Uterus (tissue), 2 donors: ENCODE measurements at regions not wholly inside any gene's neighbourhood (a gene's known extent, or its start where the extent isn't known, plus 50 kb on each side); places are given as distances from the start of the nearest gene placed in this dataset.

Experiments
- CTCF ChIP-seq, 4 experiments: fragments of 200-600 bp in 2 of 4; fragments of 450-650 bp in 2 of 4; sonication (generic) in 2 of 4; IDR thresholded peaks; one replicate each; pipeline ENCODE4 v1.5.1; 2016 to 2019; ENCODE audit warnings: antibody characterized with exemption in 4 of 4, mild to moderate bottlenecking in 2 of 4, moderate library complexity in 1 of 4
- POLR2A ChIP-seq, 2 donors: fragments of 450-650 bp; IDR thresholded peaks; one replicate each; pipeline ENCODE4 v1.6.1; 2016; ENCODE audit warnings: antibody characterized with exemption in 2 of 2, mild to moderate bottlenecking in 1 of 2, moderate library complexity in 1 of 2

- TF ChIP-seq CTCF (IDR thresholded peaks at IDR 0.05) = no peak
- TF ChIP-seq POLR2A (IDR thresholded peaks at IDR 0.05) = no peak
These were observed 138.8 kb downstream of the EVA1A start for GRCh38 chr2:75421986-75422385.
